22Rv1 (cell line): ENCODE measurements at regions not wholly inside any gene's neighbourhood (a gene's known extent, or its start where the extent isn't known, plus 50 kb on each side); places are given as distances from the start of the nearest gene placed in this dataset.

Experiments used
- CTCF ChIP-seq: fragments of 450-650 bp; IDR thresholded peaks from 2 replicates; pipeline ENCODE4 v1.5.1; 2017; ENCODE audit warnings: mild to moderate bottlenecking
- ZFX ChIP-seq: fragments of 450-650 bp; IDR thresholded peaks from 2 replicates; pipeline ENCODE4 v1.6.1; 2017; ENCODE audit warnings: antibody characterized with exemption, borderline replicate concordance

DNA sequence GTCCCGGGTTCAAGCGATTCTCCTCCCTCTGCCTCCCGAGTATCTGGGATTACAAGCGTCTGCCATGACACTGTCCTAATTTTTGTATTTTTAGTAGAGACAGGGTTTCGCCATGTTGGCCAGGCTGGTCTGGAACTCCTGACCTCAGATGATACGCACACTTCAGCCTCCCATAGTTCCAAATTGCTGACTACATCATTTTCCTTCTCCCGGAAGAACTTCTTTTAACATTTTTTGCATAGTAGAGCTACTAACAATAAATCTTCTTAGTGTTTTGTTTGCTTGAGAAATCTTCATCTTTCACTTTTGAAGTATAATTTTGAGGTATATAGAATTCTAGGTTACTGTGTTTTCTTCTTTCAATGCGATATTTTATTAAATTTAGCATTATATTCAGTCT lies 1415.1 kb upstream of the RAG2 start:
- no peak for TF ChIP-seq CTCF
- no peak for TF ChIP-seq ZFX
